Left ventricle myocardium inferior (tissue), 1 donor: ENCODE measurements at regions not wholly inside any gene's neighbourhood (a gene's known extent, or its start where the extent isn't known, plus 50 kb on each side); places are given as distances from the start of the nearest gene placed in this dataset.
"Not testable (repeated sequence)": the region's sequence is repeated elsewhere in the genome, so short reads cannot be mapped to it uniquely, and the experiment has no call there.

ENCODE experiments used
- DNase-seq: peaks from one replicate; pipeline ENCODE4 v3.0.0-alpha.2; 2020
- H3K27ac ChIP-seq: fragments of 200-600 bp; replicated peaks from 2 replicates; pipeline ENCODE4 v1.8.0; 2021
- H3K27me3 ChIP-seq: fragments of 200-600 bp; 2 replicates; pipeline ENCODE4 v1.8.0; 2021; ENCODE audit warnings: low read depth
- H3K36me3 ChIP-seq: fragments of 200-600 bp; 2 replicates; pipeline ENCODE4 v1.8.0; 2021
- H3K4me1 ChIP-seq: fragments of 200-600 bp; 2 replicates; pipeline ENCODE4 v1.8.0; 2021
- H3K4me3 ChIP-seq: fragments of 200-600 bp; 2 replicates; pipeline ENCODE4 v1.8.0; 2021; ENCODE audit warnings: mild to moderate bottlenecking, moderate library complexity
- H3K9me3 ChIP-seq: fragments of 200-600 bp; replicated peaks from 2 replicates; pipeline ENCODE4 v1.8.0; 2021
- CTCF ChIP-seq: fragments of 200-600 bp; IDR thresholded peaks from 2 replicates; pipeline ENCODE4 v1.8.0; 2021; ENCODE audit warnings: antibody characterized with exemption, mild to moderate bottlenecking, borderline replicate concordance
- intact Hi-C: fragments of 100-400 bp; cut with micrococcal nuclease; formaldehyde crosslinking; loops from one replicate; pipeline ENCODE4 v1.11.0; 2022
- donor health status: DM: no; HTN: yes; CAD: no; lungs with severe emphysema.

GRCh38 chr3:40695848-40696247 is 171.1 kb downstream of the ZNF621 start:
- H3K4me1 ChIP-seq = peaks cover 58% of the 10 kb centered on the region
- no peak overlapping the region for H3K4me3 ChIP-seq
- H3K36me3 ChIP-seq = no peaks in the 10 kb centered on the region
- no peak for DNase-seq
- intact Hi-C loops = no loop called here
- peak overlapping the region; percentile 3 for H3K27ac ChIP-seq
- no peaks in the 10 kb centered on the region for H3K9me3 ChIP-seq
- TF ChIP-seq CTCF = no peak
- H3K27me3 ChIP-seq = no peaks in the 10 kb centered on the region

GRCh38 chr3:40698611-40699010 is 173.9 kb downstream of the ZNF621 start:
- intact Hi-C loops, DNase-seq: not testable (repeated sequence)
- H3K9me3 ChIP-seq = peaks cover 14% of the 10 kb centered on the region

GRCh38 chr3:40701016-40701588 is 176.3 kb downstream of the ZNF621 start:
- intact Hi-C loops = no loop called here
- no peaks in the 10 kb centered on the region for H3K36me3 ChIP-seq

More at GRCh38 chr3:40698611-40699010, 173.9 kb downstream of the ZNF621 start:
- H3K4me3 ChIP-seq, H3K27me3 ChIP-seq, H3K36me3 ChIP-seq, H3K27ac ChIP-seq: not testable (repeated sequence)
- H3K4me1 ChIP-seq = peaks cover 30% of the 10 kb centered on the region

GRCh38 chr3:40704224-40704623 is 179.5 kb downstream of the ZNF621 start:
- intact Hi-C loops = no loop called here
- Histone ChIP-seq H3K4me1 (no peaks in the 10 kb centered on the region), H3K36me3 (no peaks in the 10 kb centered on the region), H3K27ac (no peak overlapping the region), H3K27me3 (no peaks in the 10 kb centered on the region), H3K4me3 (no peak overlapping the region), H3K9me3 (peaks cover 14% of the 10 kb centered on the region)
- no peak for TF ChIP-seq CTCF
- DNase-seq = no peak

More at GRCh38 chr3:40701016-40701588, 176.3 kb downstream of the ZNF621 start:
- DNase-seq = no peak
- Histone ChIP-seq H3K27ac (no peak overlapping the region), H3K4me1 (peaks cover 5% of the 10 kb centered on the region), H3K9me3 (peaks cover 14% of the 10 kb centered on the region), H3K4me3 (no peak overlapping the region), H3K27me3 (no peaks in the 10 kb centered on the region)
- no peak for TF ChIP-seq CTCF

GRCh38 chr3:40705663-40706062 is 180.9 kb downstream of the ZNF621 start:
- Histone ChIP-seq H3K27ac (no peak overlapping the region), H3K4me1 (no peaks in the 10 kb centered on the region), H3K9me3 (peaks cover 14% of the 10 kb centered on the region), H3K27me3 (no peaks in the 10 kb centered on the region), H3K36me3 (no peaks in the 10 kb centered on the region), H3K4me3 (no peak overlapping the region)
- intact Hi-C loops = no loop called here
- TF ChIP-seq CTCF = no peak
- no peak for DNase-seq

GRCh38 chr3:40713306-40713705 is 188.5 kb downstream of the ZNF621 start:
- no peak for DNase-seq
- H3K9me3 ChIP-seq = no peaks in the 10 kb centered on the region
- no peaks in the 10 kb centered on the region for H3K27me3 ChIP-seq
- no peak overlapping the region for H3K4me3 ChIP-seq
- H3K4me1 ChIP-seq = peaks cover 12% of the 10 kb centered on the region
- intact Hi-C loops = no loop called here
- TF ChIP-seq CTCF = no peak
- H3K36me3 ChIP-seq = no peaks in the 10 kb centered on the region
- peak overlapping the region; percentile 13 for H3K27ac ChIP-seq
